DMS79 (cell line): ENCODE measurements at regions not wholly inside any gene's neighbourhood (a gene's known extent, or its start where the extent isn't known, plus 50 kb on each side); places are given as distances from the start of the nearest gene placed in this dataset.
A peak's percentile ranks its signal among the peaks of the same experiment; 100 is the strongest.
"Not testable (repeated sequence)": the region's sequence is repeated elsewhere in the genome, so short reads cannot be mapped to it uniquely, and the experiment has no call there.

Experiments used
- DNase-seq: peaks from one replicate; lab custom pipeline; 2025; lab: John Stamatoyannopoulos, UW

DNA sequence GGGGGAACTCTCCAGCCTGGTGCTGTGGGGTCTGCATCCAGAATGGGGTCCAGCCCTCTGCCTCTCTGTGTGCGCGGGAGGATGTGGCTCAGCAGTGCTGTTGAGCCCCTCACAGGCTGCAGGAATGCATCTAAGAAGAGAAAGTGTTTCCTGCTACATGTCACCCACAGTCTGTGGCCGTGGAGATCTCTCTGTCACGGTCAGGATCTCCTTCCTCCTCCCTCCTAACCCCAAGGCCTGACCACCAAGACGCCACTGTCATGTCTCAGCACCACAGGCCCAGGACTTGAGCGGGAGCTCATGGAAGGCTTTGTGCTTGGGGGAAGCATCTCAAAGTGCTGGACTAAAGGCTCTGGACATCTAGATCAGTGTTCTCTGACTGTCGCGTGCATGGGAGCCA is 90.1 kb downstream of the SREK1 start:
- no peak for DNase-seq

DNA sequence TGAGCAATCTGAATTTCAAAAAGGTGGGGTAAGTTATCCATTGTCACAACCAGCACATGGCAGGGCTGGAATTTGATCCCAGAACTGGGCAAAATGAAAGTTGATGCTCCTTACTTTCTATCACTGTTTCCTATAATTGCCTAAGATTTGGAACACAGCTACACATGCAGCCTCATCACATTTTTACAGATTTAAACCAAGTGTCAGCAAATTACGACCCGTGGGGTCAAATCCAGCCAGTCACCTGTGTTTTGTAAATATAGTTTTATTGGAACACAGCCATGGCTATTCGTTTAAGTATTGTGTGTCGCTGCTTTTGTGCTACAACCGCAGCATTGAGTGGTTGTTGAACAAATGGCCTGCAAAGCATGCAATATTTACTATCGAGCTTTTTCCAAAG is 94.3 kb downstream of the SREK1 start:
- peak; percentile 24 for DNase-seq

DNA sequence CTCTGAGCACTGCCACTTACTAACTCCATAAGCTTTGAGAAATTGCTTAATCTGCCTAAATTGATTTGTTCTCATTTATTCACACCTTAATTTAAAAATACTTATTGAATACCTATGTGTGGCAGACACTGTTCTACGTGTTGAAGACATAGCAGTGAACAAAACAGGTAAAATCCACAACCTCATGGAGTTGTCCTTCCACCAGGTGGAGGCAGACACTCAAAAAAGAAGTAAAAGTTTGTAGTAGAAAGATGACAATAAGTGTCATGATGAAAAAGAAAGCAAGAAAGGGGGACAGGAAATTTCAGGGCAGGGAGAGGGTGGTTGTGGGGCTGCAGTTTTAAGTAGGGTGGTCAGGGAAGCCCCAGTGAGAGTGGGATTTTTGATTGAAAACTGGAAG is 94.9 kb downstream of the SREK1 start:
- DNase-seq: no peak

DNA sequence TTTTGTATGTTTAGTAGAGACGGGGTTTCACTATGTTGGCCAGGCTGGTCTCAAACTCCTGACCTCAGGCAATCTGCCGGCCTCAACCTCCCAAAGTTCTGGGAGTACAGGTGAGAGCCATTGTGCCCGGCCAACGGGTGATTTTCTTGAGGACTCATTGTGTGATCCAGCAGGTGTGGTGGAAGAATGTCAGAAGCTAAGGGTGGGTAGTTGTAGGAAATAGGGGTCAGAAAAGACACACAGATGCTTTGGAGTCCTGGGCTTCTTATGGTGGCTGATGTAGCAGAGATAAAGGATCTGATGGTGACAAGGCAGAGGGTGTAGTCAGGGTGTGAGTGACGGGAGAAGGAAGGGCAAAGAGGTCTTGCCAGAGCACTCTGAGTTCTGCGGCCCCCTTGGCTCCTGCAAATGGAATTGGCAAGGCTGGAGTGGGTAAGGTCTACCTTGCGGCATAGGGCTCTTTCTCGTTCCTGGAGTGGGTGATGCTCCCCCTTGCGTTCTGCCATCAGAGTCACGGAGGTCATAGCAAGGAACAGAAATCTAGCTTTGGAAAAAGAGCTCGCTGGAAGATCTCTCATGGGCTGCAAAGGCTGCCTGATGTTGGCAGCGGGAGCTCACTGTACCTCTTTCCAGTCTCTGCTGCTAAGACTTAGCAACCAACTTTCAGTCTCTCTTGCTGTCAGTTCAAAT is 97.2 kb downstream of the SREK1 start:
- DNase-seq: no peak

DNA sequence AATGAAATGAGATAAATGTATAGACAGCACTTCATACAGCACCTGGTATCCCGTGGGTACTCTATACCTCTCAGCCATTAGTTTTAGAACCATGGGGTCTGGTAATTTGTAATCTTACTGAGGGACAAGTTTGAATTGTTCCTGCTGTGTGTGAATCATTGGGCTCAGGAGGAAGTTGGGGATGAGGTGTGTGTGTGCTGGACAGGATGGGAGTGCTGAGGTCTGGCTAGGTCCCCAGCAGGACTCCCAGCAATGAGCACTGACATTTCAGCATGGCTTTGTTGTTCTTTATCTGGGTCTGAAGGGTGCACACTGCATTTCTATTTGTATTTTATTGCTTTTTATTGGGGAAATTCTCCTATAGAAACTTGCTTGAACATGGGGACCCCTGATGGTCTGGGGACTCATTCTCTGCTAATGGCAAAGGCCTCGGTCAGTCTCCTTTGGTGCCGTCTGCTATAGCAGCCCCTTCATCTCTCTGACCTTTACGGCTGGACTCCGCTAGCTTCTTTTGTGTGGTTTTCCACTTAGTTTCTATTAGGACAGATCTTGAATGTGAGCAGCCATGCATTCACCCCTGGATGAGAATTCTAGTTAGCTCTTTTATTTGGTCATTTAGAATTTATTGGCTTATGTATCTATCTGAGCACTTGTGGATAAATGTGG is 98.1 kb downstream of the SREK1 start:
- no peak for DNase-seq

DNA sequence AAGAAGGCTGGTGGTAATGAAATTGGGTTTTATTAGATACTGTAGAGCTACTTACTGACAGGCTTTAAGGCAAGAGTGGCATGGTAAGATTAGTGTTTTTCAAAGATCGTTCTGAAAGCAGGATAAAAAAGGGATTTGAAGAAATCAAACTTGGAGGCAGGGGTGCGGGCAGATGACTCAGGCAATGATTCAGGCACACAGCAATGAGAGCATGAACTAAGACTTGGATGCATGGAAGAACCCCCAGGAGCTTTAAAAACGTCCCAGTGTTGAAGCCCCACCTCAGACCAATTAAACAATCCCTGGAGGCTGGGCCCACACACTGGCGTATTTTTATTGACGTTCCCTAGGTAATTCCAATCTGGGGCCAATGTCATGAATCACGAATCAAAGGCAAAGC is 102.5 kb downstream of the SREK1 start:
- no peak for DNase-seq

DNA sequence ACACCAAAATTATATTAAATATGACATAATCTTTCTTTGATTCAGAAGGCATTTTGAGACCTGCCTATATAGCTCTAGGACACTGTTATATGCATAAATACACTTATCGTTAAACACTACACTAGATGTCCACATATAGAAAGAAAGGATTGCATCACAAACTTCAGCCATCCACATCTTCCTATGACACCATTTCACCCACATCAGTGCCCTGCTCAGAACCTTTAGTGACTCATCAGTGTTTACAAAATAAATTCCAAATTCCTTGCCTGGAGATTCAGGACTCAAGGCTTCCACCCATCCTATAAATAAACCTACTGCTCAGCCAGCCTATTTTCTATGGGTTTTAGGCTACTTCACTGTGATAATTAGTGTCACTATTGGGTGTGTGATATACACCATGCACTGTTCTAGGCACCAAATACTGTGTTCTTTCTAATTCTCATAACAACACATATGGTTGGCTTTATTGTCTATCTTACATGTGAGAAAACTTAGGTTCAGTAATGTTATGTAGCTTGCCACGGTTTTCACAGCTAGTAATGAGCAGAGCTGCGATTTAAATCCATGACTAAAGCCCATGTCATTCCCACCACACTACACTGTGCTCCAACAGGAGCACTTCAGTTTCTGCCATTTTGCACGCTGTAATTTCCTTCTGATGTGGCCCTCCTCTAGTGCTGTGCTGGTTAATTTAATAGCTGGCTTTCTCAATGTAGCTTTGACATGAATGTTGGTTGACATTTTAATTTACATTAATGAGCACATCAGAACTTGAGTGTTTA is 103.3 kb downstream of the SREK1 start:
- DNase-seq: no peak

DNA sequence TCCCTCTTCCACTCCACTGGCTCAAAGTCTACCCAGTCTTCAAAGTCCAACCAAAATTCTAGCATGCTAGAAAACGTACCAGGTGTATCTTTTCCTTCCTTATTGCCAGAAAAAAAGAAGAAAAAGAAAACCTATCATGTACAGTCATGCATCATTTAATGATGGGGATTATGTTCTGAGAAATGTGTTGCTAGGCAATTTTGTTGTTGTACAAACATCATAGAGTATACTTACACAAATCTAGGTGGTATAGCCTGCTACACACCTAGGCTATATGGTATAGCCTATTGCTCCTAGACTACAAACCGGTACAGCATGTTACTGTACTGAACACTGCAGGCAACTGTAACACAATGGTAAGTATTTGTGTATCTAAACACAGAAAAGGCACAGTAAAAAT is 104.8 kb downstream of the SREK1 start:
- no peak for DNase-seq

DNA sequence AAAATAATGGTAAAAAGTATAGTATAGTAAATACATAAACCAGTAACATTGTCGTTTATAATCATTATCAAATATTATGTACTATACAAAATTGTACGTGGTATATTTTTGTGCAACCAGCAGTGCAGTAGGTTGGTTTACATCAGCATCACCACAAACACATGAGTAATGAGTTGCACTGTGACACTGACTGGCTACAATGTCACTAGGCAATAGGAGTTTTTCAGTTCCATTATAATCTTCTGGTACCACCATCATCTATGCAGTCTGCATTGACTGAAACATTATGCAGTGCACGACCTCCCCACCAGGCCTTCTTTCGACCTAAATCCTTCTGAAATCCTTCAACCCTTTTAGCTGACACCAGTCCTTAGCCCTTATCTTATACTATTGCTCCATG is 105.8 kb downstream of the SREK1 start:
- DNase-seq: no peak

DNA sequence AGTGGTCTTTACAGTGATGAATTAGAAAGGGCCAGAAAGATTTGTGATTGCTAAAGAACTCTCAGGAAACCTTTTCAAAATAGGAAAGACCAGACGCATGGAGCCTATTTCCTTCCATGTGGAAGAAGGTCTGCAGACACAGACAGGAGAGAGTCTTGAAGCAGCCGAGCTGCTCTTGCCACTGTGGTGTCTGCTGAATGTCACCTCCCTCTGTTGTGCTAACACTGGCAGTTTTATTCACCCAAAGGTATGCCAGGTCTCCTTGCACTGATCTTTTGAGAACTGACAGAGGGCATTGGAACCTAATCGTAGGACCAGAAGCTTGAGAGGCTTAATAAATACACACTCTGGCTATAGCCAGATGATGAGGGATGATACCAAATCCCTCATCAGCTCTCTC is 108.7 kb downstream of the SREK1 start:
- no peak for DNase-seq

DNA sequence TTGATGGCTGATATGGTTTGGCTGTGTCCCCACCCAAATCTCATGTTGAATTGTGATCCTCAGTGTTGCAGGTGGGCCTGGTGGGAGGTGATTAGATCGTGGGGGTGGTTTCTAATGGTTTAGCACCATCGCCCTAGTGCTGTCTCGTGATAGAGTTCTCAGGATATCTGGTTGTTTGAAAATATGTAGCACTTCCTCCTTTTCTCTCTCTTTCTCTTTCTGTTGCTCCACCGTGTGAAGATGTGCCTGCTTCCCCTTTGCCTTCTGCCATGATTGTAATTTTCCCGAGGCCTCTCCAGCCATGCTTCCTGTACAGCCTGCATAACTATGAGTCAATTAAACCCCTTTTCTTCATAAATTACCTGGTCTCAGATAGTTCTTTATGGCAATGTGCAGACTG is 111.6 kb downstream of the SREK1 start:
- DNase-seq: no peak

DNA sequence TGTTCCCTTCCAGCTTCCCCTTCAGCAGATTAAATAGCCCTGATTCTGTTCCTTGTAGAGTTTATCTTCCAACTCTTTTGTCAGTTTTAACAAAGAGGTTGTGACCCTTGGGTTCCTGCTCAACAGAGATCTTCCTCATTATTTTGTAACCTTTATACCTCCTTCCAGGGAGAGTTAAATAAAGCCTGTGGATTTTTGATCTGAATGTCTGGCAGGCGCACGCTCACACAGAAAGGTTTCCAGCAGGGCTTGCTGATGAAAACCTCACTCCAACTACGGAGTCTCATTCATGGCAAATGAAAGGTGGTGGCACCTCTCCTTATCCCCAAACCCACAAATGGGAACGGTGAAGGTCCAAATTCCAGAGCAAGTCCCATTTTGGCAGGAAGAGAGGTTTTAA is 129.0 kb downstream of the SREK1 start:
- no peak for DNase-seq

DNA sequence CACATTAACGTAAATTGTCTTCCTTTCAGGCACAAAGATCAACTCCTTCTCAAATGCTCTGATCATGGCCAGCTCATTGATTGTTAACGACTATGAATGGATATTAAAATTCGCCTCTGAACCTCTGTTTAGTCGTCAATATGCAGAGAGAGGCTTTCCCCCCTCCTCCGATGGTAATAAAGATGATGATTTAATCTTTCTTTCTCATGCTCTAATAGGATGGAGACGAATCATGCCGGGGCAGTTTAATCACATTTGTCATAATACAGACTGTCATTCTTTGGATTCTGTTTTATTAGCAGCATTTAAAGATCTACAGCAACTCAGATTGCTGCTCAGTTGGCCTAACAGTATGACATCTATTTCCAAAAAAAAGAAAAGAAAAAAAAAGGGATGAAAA is 132.9 kb downstream of the SREK1 start:
- no peak for DNase-seq

DNA sequence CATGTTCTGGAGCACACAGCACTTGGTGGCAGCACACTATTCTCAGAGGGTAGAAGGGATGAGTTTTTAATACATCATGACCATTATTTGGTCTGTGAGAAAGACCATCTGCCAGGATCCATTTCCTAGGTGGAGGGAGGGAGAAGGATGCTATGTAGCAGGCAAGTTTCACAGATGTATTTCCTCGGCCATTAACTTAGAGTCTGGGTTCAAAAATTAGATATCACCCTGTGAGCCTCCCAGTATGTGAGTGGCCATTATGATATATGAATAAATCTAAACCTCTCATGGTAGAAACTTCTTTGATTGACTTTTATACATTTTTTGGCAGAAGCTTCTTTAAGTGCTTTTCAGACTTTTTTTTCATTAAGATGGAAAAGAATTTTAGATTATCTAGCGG is 133.9 kb downstream of the SREK1 start:
- DNase-seq: no peak

DNA sequence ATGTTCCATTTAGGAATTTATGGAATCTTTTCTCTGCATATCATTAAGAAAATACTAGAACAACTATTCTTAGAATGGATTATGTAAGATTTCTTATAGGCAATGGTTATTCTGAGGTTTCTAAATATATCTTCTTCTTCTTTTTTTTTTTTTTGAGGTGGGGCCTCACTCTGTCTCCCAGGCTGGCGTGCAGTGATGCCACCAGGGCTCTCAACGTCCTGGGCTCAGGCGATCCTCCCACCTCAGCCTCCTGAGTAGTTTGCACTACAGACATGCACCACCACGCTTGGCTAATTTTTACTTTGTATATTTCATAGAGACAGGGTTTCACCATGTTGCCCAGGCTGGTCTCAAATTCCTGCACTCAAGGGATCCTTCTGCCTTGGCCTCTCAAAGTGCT is 137.2 kb downstream of the SREK1 start:
- DNase-seq: no peak

DNA sequence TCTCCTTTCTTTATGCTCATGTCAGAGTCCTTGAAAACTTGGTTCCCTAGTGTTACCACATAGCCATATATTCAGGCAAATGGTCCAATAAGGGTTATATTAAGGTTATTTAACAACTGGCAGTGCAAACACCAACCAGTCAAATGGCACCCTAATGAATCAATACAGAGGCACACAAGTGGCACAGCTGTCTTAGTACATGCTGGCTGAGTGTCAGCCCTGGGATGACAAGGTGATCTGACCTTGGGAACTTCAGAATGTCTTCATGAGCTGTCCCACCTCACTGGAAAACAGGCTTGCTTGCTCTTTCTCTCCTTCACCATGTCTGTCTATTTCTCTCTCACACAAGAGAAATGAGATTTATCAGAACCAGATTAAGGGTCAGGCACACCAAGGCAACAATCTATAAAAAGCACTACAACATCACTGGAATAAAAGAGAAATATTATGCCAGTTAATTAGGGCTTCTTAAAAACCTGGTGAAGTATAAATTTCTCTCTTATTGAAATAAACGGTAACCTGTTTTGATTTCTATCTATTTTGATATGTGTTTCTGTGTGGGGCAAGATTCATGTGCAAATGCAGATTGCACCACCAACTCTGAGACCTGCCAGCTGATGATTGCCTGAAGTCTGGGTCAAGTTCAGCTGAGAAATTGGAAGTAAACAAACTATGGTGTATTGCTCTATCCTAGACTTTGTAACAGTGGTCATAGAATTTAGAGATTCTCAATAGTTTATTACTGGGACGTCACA is 140.7 kb downstream of the SREK1 start:
- DNase-seq: no peak

DNA sequence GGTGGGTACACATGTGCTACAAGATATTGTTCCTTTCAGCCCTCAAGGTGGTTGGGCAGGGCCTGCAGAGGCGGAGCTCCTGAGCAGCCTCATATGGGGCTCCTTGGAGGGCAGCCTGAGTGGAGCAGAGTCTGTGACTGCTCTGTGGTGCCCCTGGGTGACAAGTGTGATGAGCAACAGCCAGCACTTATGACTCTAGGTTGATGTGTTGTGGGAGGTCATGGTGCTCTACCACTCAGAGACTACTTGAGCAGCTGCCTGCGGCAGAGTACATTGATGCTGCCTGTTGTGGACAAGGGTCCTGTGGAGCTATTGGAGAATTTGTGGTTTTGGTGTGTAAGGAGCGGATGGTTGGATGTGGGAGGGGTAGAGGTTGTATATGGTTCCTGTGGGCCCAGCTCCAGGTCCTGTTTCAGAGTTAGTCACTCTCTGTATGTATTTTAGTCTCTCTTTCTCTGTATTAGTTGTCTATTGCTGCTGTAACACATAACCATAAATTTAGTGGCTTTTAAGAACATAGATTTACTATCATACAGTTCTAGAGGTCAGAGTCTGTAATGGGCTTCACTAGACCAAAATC is 141.3 kb downstream of the SREK1 start:
- no peak for DNase-seq

DNA sequence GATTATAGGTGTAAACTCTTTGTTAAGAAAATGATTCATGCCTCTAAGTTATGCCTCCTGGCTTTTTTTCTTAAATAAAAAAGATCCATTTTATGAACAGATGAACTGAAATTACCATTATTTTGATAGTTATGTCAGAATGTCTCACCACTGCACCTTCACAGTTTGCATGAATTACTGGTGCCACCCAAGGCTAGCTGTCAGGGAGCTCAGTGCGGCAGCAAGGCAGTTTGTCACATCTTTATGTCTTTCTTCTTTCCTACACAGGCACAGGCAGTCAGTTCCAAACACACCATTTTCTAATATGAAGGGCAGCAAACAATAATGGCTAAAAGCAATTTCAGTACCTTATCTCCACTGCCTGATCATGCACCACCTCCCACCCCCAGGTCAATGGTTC is 147.7 kb downstream of the SREK1 start:
- DNase-seq: no peak

DNA sequence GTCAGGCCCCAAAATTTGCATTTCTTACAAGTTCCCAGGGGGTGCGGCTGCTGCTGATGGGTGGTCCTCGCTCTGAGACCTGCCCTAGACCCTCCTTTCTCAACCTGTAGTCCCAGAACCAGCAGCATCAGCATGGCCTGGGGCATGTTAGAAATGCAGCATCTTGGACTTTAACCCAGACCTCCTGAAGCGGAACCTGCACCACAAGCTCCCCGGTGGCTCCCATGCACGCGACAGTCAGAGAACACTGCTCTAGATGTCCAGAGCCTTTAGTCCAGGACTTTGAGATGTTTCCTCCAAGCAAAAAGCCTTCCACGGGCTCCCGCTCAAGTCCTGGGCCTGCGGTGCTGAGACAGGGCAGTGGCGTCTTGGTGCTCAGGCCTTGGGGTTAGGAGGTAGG is 149.8 kb downstream of the SREK1 start:
- DNase-seq: not testable (repeated sequence)

DNA sequence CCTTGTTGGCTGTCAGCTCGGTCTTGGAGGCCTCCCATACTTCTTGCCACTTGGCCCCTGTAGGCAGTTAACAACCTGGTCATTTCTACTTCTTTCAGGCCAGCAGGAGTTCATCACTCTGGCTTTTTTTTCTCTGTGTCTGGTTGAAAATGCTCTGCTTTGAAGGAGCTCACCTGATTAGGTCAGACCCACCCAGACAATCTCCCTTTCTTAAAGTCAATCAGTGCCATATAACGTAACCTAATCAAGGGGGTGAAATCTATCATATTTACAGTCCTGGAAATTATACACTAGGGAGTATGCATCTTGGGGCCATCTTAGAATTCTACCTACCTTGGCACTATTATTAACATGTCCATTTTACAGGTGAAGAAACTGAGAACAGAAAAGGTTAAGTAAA is 155.4 kb downstream of the SREK1 start:
- no peak for DNase-seq

DNA sequence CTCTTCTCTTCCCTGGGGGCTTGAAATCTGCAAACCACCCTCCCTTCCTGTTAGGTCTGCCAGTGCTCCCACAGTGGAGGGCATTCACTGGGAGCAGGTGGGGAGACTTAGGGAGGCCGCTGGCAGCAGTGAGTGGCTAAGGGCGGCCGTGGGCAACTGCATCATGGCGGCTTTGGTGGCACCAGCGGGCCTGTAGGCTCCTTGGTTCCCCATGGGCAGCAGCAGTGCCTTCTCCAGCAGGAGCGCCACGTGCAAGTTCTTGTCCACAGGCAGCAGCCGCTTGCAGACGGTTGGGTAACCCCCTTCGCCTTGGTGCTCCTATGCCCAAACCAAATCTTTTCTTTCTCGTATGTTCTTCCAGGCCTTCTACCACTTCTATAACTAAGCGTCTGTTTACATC is 158.2 kb downstream of the SREK1 start:
- DNase-seq: no peak
